ENCODE measurements at regions not wholly inside any gene's neighbourhood (a gene's known extent, or its start where the extent isn't known, plus 50 kb on each side); places are given as distances from the start of the nearest gene placed in this dataset.
"Not testable (repeated sequence)": the region's sequence is repeated elsewhere in the genome, so short reads cannot be mapped to it uniquely, and the experiment has no call there.

DNA sequence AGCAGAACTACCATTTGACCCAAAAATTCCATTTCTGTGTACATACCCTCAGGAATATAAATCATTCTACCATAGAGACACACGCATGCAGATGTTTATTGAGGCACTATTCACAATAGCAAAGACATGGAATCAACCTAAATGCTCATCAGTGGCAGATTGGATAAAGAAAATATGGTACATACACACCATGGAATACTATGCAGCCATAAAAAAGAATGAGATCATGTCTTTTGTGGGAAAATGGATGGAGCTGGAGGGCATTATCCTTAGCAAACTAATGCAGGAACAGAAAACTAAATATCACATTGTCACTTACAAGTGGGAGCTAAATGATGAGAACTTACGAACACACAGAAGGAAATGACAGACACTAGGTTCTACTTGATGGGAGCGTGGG is 112.3 kb downstream of the CAAP1 start:
- not testable (repeated sequence) for TF ChIP-seq ZNF70 (CRISPR knock-in tag; IDR thresholded peaks at IDR 0.05); SNAI2 (CRISPR knock-in tag; IDR thresholded peaks at IDR 0.05); ZFP30 (CRISPR knock-in tag; IDR thresholded peaks at IDR 0.05); ZNF8 (CRISPR knock-in tag; IDR thresholded peaks at IDR 0.05); TOX (CRISPR knock-in tag; IDR thresholded peaks at IDR 0.05; ENCODE audit: borderline replicate concordance); ARNTL (CRISPR knock-in tag; IDR thresholded peaks at IDR 0.05; ENCODE audit: borderline replicate concordance, low read depth)

Measured in SK-N-SH treated with all-trans-retinoic acid at 6 μM for 48 hours (cell line).